ES-I3 (cell line): ENCODE measurements at regions not wholly inside any gene's neighbourhood (a gene's known extent, or its start where the extent isn't known, plus 50 kb on each side); places are given as distances from the start of the nearest gene placed in this dataset.

ENCODE experiments used
- H3K36me3 ChIP-seq: 2 replicates; pipeline ENCODE4 v1.6.1; 2013; ENCODE audit warnings: mild to moderate bottlenecking, low read length, control low read depth, moderate library complexity; ENCODE audit not compliant: insufficient read depth
- H3K4me1 ChIP-seq: 2 replicates; pipeline ENCODE4 v1.6.1; 2013; ENCODE audit warnings: mild to moderate bottlenecking, control low read depth, low read length; ENCODE audit not compliant: insufficient read depth
- H3K9ac ChIP-seq: 2 replicates; pipeline ENCODE4 v1.6.1; 2013; ENCODE audit warnings: low read depth, mild to moderate bottlenecking, low read length, moderate library complexity
- H3K9me3 ChIP-seq: 2 replicates; pipeline ENCODE4 v1.6.1; 2013; ENCODE audit warnings: mild to moderate bottlenecking, low read length, moderate library complexity; ENCODE audit not compliant: control insufficient read depth, insufficient read depth

DNA sequence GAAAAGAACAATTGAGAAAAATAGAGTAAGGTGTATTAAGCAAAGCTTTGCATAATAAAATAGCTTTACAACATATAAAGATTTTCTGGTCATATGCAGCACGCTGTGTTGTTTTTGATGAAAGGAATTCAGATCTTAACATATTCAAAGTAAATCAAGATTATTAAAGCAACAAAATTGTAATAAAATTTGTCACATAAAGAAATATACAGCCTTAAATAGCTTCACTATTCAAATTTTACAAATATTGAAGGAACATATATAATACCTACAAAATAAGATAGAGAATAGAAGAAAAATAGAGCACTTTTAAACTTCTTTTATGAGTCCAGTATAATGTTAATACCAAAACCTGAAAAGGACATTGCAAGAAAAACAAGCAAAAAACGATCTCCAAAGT lies 749.1 kb upstream of the POT1 start:
- H3K9ac ChIP-seq: no peak overlapping the region
- H3K36me3 ChIP-seq: no peaks in the 10 kb centered on the region
- H3K4me1 ChIP-seq: peaks cover 5% of the 10 kb centered on the region; the same call in 1 of the 2 replicates
- H3K9me3 ChIP-seq: no peaks in the 10 kb centered on the region

DNA sequence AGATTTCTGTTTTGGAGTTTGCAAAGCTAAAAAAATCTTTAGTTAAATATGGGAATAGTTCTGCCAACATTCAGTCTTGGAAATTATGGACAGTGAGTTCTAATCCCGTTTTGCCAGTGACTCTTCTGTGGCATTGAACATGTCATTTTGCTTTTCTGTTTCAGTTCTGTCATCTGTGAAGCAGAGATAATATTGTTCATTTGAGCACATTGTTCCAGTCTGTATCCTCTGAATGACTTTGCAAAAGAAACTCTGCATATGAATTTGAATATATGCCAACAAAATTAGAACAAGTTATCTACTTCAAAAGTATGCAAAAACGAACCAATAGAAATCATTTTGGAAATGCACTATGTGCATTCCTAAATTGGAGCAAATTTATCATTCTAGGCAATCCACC lies 746.0 kb upstream of the POT1 start:
- Histone ChIP-seq H3K4me1 (no peaks in the 10 kb centered on the region; the same call in 1 of the 2 replicates), H3K9me3 (no peaks in the 10 kb centered on the region)

DNA sequence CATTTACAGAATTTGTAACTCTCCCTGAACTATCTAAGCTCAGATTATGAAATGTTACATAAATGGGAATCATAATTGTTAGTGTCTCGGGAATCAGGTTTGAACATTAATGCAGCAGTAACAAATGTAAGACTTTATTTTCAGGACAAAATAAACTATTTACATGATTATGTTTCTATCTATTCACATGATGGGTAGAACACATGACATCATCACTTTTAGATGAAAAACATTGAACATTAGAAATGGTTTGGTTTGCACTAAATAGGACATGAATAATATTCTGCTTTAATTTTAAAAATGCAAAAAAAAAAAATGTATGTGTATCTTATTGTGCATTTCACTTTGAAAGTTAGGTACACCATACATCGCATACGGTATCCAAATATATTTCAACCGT lies 745.5 kb upstream of the POT1 start:
- Histone ChIP-seq H3K9ac (no peak overlapping the region), H3K4me1 (no peaks in the 10 kb centered on the region; the same call in 1 of the 2 replicates), H3K36me3 (no peaks in the 10 kb centered on the region), H3K9me3 (no peaks in the 10 kb centered on the region)

More for the DNA sequence above, 746.0 kb upstream of the POT1 start:
- Histone ChIP-seq H3K36me3 (no peaks in the 10 kb centered on the region), H3K9ac (no peak overlapping the region)

DNA sequence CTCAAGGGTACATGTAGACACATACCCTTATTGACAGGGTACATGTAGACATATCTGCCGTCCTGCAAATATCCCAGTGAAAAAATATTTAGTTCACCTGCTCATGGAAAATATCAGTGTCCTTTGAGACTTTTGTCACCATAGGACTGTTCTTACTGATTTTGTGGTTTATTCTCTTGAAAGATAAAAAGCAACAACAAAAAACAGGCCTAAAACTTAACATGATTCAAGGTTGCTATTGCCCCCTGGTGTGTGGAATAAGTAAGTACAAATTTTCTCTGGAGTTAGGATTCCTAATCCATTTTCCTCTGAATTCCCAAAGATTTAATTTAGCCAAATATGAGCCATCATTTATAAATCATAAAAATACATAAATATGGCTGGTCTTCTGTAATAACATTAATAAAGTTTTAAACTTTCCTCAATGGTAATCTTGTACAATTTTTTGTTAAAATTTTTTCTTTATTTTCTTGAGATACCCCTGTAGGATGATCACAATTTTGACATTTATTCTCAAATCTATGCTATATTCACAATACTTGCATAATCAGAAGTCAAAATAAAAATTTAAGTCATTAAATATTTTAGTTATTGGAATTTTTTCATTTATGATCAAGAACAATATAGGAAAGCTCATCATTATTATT lies 741.4 kb upstream of the POT1 start:
- no peak overlapping the region for H3K9ac ChIP-seq
- no peaks in the 10 kb centered on the region for H3K36me3 ChIP-seq
- no peaks in the 10 kb centered on the region for H3K4me1 ChIP-seq
- no peaks in the 10 kb centered on the region for H3K9me3 ChIP-seq

DNA sequence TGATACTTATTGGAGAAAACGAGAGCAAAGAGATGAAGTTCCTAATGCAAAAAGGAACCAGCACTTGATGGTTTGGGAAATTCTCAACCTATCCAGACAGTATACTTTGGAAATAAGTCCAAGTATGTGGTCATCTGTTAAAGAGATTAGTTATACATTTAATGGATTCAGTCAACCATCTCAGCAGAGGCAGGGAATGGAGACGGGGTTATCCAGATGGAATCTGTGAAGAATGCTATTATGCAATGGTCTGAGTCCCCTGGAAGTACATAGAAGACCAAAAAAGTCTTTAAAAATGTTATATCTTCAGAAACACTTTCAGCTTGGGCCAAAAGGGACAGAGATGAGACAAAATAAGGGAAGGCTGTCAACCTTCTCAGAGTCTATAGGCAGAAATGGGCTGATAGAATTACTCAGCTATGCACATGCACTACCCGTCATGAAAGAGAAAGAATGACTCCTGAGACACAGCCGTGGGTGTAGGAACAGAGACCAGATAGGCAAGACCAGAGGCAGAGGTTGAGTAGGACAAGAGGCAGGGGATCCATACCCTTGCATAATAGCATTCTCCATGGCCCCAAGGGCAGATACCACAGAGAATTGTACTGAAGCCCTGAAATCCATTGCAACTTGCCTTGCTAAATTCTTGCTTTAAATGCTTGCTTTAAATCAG lies 738.8 kb upstream of the POT1 start:
- Histone ChIP-seq H3K9me3 (no peaks in the 10 kb centered on the region), H3K9ac (no peak overlapping the region), H3K36me3 (no peaks in the 10 kb centered on the region), H3K4me1 (no peaks in the 10 kb centered on the region)

DNA sequence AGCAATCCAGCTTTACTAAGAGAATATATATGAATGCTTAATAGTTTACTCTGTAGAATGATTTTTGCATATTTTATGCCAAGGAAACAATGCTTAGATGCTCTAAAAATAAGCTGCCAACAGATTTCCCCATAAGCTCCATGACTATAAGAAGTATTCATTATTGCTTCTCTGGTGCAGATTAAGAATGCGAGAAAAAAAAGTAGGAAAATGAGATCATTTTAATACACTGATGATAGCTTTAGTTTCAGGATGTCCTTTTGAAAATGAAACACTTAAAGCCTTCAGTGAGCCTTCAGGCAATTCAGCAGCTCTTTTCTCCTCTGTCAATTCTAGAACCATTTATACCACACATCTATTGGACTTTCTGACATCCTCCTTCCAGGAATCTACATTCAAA lies 735.0 kb upstream of the POT1 start:
- Histone ChIP-seq H3K4me1 (peaks cover 6% of the 10 kb centered on the region; the same call in 1 of the 2 replicates), H3K9ac (no peak overlapping the region), H3K36me3 (no peaks in the 10 kb centered on the region), H3K9me3 (no peaks in the 10 kb centered on the region; the same call in 1 of the 2 replicates)

DNA sequence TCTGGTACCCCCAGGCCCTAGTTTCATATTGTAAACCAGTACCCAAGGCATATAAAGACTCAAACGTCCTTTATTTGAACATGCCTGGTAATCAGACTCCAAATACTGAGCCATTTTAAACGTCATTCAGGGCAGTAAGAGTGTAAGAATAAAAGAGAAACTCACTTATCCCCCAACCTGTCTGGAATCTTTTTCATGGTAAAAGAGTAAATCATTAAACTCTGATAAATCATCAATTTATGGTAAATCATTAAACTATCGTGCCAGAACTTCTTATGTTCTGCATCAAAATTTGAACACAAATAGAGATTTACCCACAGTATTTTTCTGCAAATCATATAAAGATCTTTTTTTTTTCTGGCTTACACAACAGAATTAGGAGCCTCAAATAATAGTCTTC lies 734.3 kb upstream of the POT1 start:
- no peak overlapping the region for H3K9ac ChIP-seq
- no peaks in the 10 kb centered on the region for H3K36me3 ChIP-seq
- H3K9me3 ChIP-seq: no peaks in the 10 kb centered on the region; the same call in 1 of the 2 replicates
- peaks cover 6% of the 10 kb centered on the region; the same call in 1 of the 2 replicates for H3K4me1 ChIP-seq

DNA sequence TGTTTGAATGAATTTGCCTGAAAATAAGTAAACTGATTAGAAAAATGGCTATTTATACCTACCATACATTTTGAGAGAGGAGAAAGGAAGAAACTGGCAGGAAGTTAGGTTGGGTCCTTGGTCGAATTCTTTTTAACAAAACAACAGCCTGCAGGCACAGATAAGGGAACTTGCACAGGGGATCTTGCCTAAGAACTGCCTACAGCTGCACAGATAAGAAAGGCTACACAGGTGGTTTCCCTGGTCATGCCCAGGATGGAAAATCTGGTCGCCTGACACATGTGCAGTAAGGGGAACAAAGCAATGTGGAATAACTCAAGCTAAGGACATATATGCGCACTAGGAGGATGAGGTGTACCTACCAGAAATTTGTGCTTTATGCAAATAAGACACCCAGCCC lies 732.1 kb upstream of the POT1 start:
- Histone ChIP-seq H3K9ac (no peak overlapping the region), H3K9me3 (no peaks in the 10 kb centered on the region; the same call in 1 of the 2 replicates), H3K4me1 (peaks cover 6% of the 10 kb centered on the region; the same call in 1 of the 2 replicates), H3K36me3 (no peaks in the 10 kb centered on the region)

DNA sequence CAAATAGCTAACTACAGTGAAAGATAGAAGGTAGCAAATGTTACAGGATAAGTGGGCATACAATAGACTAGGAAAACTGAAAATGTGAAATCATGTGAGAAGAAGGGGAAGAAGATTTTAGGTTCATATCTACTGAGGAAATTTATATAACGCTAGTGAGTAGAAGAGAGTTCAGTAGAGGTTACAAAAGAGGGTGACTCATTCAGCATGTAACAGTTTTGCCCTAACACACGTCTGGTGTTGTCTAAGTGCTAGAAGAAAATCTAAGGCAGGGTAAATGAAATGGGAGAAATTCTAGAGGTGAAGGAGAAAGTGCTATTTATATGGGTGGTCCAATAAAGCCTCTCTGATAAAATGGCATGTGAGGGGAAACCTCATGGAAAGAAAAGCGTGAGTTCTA lies 731.4 kb upstream of the POT1 start:
- Histone ChIP-seq H3K4me1 (peaks cover 6% of the 10 kb centered on the region; the same call in 1 of the 2 replicates), H3K9ac (no peak overlapping the region), H3K36me3 (no peaks in the 10 kb centered on the region), H3K9me3 (no peaks in the 10 kb centered on the region; the same call in 1 of the 2 replicates)

DNA sequence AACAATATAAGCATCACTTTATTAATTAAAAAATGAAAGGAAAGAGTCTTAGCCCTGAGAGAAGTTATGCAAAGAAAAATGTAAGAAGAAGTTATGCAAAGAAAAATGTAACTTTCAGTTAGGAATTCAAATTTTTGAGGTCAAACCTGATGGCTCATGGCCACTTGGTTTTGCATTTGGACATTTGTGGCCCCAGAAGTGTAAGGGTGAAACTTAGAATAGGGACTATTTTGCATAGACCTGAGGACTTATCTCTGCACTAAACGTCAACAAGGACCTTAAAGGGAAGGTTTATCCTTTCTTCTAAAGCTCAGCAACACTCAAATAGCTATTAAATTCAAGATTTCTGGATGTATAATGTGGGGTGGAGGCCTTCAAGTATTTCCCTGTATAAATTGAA lies 724.5 kb upstream of the POT1 start:
- H3K36me3 ChIP-seq: no peaks in the 10 kb centered on the region
- H3K4me1 ChIP-seq: peaks cover 5% of the 10 kb centered on the region
- H3K9ac ChIP-seq: no peak overlapping the region
- no peaks in the 10 kb centered on the region for H3K9me3 ChIP-seq

DNA sequence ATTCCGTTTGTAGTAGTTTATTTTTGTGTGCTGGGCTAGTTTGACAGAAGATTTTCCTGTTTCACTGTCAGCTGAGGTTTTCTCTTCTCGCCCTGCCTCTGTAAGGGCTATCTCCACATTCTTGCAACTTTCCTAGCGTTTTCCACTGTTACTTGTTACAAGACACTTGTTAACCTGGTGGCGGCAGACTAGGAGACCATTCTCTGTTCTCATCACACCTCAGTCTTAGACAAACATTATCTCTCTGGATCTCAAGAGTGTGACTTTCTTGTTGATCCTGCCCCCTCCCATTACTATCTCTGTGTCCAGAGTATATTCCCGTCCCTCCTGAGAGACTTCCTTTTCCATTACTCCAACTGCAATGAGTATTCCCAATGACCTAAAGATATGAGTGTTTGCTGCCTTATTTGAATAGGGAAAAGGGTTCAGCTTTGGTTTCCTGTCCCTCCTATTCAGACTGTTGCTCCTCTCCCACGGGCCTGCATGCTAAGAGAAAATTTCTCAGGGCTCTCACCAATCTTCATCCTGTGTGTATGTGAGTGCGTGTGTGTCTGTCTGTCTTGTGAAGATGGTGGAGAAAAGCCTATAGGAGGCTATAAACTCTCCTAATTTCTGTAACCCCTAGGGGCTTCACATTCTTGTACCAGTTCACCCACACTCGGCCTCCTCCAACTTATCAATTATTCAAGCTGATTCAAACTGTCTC lies 722.4 kb upstream of the POT1 start:
- H3K9me3 ChIP-seq: no peaks in the 10 kb centered on the region
- no peak overlapping the region for H3K9ac ChIP-seq
- peaks cover 5% of the 10 kb centered on the region for H3K4me1 ChIP-seq
- no peaks in the 10 kb centered on the region for H3K36me3 ChIP-seq

DNA sequence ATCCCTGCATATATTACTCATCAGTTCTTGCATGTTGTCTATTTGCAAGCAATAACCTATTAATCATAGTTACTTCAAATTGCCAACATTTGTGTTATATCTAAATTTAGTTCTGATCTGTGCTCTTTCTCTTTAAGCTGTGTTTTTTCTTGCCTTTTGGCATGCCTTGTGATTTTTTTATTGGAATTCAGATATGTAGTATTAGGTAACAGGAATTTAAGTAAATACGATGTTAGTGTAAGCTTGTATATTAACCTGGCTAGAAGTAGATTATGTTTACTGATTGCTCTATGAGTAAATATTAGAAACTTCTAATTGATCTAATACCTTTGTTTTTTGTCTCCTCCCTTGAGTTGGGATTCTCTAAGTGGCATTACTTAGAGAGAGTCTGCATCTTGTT lies 718.9 kb upstream of the POT1 start:
- no peak overlapping the region for H3K9ac ChIP-seq
- no peaks in the 10 kb centered on the region for H3K36me3 ChIP-seq
- H3K9me3 ChIP-seq: no peaks in the 10 kb centered on the region
- H3K4me1 ChIP-seq: peaks cover 5% of the 10 kb centered on the region

DNA sequence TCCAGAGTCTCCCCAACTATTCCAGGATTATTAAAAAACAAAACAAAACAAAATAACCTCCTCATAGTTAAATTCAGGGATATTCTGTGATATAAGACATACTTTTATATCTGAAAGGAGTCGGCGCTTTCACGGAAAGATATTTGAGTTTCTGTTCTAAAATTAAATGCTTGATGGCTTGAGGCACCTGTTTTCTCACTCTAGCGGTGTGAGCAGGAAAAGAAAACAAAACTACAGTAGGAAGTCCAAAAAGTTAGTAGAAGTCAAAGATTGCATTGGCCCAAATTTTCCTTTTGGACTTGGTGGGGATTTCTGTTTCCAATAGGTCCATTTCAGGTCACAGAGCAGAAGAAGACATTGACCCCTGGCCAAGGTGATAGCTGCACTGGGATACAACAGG lies 716.1 kb upstream of the POT1 start:
- Histone ChIP-seq H3K9ac (no peak overlapping the region), H3K4me1 (no peaks in the 10 kb centered on the region), H3K36me3 (no peaks in the 10 kb centered on the region), H3K9me3 (no peaks in the 10 kb centered on the region)

DNA sequence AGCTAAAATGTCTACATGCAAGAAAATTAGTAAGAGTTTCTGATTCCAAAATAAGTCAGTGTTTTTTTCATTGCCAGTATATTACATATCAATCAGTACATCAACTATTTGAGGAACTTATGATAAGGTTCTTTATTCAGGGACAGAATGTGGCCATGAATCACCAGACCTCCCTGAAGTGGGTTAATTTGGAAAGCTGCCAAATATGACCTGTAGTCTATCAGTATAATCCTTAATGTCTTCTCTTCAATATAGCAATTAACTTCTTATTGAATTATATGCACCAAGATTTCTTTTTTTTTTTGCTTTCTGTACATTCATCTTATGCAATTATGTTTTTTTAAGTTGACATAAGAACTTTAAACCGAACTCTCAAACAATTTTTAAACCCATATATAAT lies 714.5 kb upstream of the POT1 start:
- Histone ChIP-seq H3K9me3 (no peaks in the 10 kb centered on the region), H3K36me3 (no peaks in the 10 kb centered on the region), H3K4me1 (no peaks in the 10 kb centered on the region), H3K9ac (no peak overlapping the region)

DNA sequence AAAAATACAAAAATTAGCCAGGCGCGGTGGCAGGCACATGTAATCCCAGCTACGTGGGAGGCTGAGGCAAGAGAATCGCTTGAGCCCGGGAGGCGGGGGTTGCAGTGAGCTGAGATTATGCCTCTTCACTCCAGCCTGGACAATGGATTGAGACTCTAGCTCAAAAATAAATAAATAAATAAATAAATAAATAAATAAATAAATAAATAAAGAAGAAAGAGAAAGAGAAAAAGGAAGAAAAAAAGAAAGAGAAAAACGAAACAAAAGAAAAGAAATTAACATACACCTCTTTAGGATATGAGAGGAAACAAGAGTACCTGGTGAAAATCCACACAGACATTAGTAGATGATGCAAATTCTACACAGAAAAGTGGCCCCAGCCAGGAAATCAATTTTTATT lies 713.7 kb upstream of the POT1 start:
- Histone ChIP-seq H3K36me3 (no peaks in the 10 kb centered on the region), H3K4me1 (no peaks in the 10 kb centered on the region), H3K9me3 (no peaks in the 10 kb centered on the region), H3K9ac (no peak overlapping the region)
